ENCODE measurements at regions not wholly inside any gene's neighbourhood (a gene's known extent, or its start where the extent isn't known, plus 50 kb on each side); places are given as distances from the start of the nearest gene placed in this dataset.

DNA sequence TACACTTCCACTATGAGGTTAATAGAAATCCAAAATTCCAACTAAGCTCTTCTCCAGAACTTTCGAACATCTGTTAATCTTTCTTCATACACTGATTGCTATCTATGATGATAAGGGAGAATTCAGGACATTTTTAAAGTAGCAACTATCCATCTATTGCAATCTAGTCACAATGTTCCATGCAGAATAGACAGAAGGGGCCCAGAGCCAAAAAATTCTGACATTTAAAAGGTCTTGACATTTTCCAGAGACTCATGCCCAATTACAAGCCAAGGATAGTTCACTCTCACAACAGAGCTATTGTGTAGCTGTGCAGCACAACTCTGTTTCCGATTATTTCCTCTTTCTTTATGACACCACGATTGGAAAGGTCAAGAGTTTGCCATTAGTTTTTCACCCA, 999.7 kb upstream of the ALCAM start:
- TF ChIP-seq EP300 (IDR thresholded peaks at IDR 0.05; ENCODE audit: borderline replicate concordance in 1 of 2, control insufficient read depth in 1 of 2, low read depth in 2 of 2, low read length in 2 of 2) (no peak), EZH2 (IDR thresholded peaks at IDR 0.05; ENCODE audit: borderline replicate concordance, control insufficient read depth, low read depth, low read length) (no peak), FOXK2 (IDR thresholded peaks at IDR 0.05) (no peak), RBBP5 (conservative IDR thresholded peaks at IDR 0.05) (no peak), BRCA1 (IDR thresholded peaks at IDR 0.05; ENCODE audit: low read depth, low read length) (no peak), POLR2AphosphoS5 (IDR thresholded peaks at IDR 0.05; ENCODE audit: low read length) (no peak), POLR2A (IDR thresholded peaks at IDR 0.05; ENCODE audit: low read depth, low read length) (no peak), ESRRA (IDR thresholded peaks at IDR 0.05; ENCODE audit: low read length) (no peak), YY1 (IDR thresholded peaks at IDR 0.05; ENCODE audit: low read depth, low read length) (no peak), RFX5 (IDR thresholded peaks at IDR 0.05; ENCODE audit: low read depth, low read length) (no peak), RCOR1 (conservative IDR thresholded peaks at IDR 0.05; ENCODE audit: low read depth, low read length) (no peak), CHD1 (IDR thresholded peaks at IDR 0.05; ENCODE audit: low read depth, low read length) (no peak), SRF (IDR thresholded peaks at IDR 0.05; ENCODE audit: low read depth in 2 of 2, low read length in 2 of 2) (no peak)
- TF ChIP-seq, protein P1, sequence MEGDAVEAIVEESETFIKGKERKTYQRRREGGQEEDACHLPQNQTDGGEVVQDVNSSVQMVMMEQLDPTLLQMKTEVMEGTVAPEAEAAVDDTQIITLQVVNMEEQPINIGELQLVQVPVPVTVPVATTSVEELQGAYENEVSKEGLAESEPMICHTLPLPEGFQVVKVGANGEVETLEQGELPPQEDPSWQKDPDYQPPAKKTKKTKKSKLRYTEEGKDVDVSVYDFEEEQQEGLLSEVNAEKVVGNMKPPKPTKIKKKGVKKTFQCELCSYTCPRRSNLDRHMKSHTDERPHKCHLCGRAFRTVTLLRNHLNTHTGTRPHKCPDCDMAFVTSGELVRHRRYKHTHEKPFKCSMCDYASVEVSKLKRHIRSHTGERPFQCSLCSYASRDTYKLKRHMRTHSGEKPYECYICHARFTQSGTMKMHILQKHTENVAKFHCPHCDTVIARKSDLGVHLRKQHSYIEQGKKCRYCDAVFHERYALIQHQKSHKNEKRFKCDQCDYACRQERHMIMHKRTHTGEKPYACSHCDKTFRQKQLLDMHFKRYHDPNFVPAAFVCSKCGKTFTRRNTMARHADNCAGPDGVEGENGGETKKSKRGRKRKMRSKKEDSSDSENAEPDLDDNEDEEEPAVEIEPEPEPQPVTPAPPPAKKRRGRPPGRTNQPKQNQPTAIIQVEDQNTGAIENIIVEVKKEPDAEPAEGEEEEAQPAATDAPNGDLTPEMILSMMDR (IDR thresholded peaks at IDR 0.05 in 2 of 3, conservative IDR thresholded peaks at IDR 0.05 in 1 of 3; ENCODE audit: control insufficient read depth in 2 of 3, extremely low read depth in 1 of 3, insufficient read depth in 1 of 3, low read depth in 3 of 3, low read length in 3 of 3), result no peak
